ENCODE measurements at regions not wholly inside any gene's neighbourhood (a gene's known extent, or its start where the extent isn't known, plus 50 kb on each side); places are given as distances from the start of the nearest gene placed in this dataset.

DNA sequence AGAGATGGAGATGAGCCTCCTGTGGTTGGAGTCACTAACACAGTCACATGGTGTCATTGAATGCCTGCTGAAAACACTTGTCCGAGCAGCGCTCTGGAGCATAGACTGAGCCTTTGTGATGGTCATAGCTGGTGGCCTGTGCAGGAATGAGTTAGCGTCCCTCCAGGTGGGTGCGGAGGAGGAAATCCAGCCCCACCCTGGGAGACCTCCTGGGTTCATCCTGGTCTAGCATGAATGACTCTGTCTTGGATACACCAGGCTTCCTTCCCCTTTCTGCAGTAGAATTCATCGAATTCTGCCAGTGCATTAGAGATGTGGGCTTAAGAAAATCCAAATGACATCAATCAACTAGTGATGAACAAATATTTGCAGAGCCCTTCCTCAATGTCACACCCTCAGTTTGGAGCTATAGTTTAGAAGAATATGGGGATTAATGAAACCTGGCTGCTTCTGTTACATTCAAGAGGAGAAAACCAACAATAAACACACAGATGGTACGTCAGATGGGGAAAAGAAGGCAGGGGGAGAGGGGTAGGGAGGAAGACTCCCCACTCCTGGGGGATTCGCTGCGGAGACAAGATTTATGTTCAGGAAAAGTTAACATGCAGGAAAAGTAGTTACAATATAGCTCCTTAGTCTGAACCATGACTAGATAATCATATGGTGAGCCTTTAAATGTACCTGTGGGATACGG is 136.7 kb downstream of the DDX1 start:
- TF ChIP-seq POLR2A (IDR thresholded peaks at IDR 0.05), result no peak
- TF ChIP-seq, protein P1, sequence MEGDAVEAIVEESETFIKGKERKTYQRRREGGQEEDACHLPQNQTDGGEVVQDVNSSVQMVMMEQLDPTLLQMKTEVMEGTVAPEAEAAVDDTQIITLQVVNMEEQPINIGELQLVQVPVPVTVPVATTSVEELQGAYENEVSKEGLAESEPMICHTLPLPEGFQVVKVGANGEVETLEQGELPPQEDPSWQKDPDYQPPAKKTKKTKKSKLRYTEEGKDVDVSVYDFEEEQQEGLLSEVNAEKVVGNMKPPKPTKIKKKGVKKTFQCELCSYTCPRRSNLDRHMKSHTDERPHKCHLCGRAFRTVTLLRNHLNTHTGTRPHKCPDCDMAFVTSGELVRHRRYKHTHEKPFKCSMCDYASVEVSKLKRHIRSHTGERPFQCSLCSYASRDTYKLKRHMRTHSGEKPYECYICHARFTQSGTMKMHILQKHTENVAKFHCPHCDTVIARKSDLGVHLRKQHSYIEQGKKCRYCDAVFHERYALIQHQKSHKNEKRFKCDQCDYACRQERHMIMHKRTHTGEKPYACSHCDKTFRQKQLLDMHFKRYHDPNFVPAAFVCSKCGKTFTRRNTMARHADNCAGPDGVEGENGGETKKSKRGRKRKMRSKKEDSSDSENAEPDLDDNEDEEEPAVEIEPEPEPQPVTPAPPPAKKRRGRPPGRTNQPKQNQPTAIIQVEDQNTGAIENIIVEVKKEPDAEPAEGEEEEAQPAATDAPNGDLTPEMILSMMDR (IDR thresholded peaks at IDR 0.05), result no peak

All from right lobe of liver (tissue), 4 donors.